IMR-90 (cell line): ENCODE measurements at regions not wholly inside any gene's neighbourhood (a gene's known extent, or its start where the extent isn't known, plus 50 kb on each side); places are given as distances from the start of the nearest gene placed in this dataset.

Experiments used
- ATAC-seq: fragments of 200-7000 bp; cut with Tn5 transposase; 2 replicates; pipeline ENCODE4 v1.9.1; 2020; ENCODE audit warnings: low read depth, mild to moderate bottlenecking, moderate library complexity
- BruUV-seq: library from RNA; stranded (reverse); fragments of 400-500 nt; replicated peaks from 2 replicates; lab custom pipeline; 2021; lab: Mats Ljungman, UMichigan
- CTCF ChIA-PET: fragments of 300-600 bp; formaldehyde crosslinking; extraction: SDS; loops from one replicate; lab custom pipeline; 2021; ENCODE audit warnings: antibody characterized with exemption; lab: Yijun Ruan, JAX
- POLR2A ChIA-PET: fragments of 300-600 bp; sonication (Branson Sonifier 250); formaldehyde crosslinking; loops from one replicate; lab custom pipeline; 2022; ENCODE audit warnings: antibody characterized with exemption; ENCODE audit not compliant: unreplicated experiment; lab: Charles Lee
- DNase-seq: peaks from one replicate; pipeline ENCODE4 v3.0.0; 2013
- H2AFZ ChIP-seq: replicated peaks from 2 replicates; pipeline ENCODE3; 2013; ENCODE audit warnings: low read length, mild to moderate bottlenecking; ENCODE audit not compliant: poor library complexity
- H2AK5ac ChIP-seq: 2 replicates; pipeline ENCODE4 v1.6.1; 2013; ENCODE audit warnings: low read depth, low read length, inconsistent platforms
- H2AK9ac ChIP-seq: replicated peaks from 2 replicates; pipeline ENCODE3; 2013; ENCODE audit warnings: mild to moderate bottlenecking, low read depth, low read length, moderate library complexity; ENCODE audit not compliant: poor library complexity
- H2BK120ac ChIP-seq: 2 replicates; pipeline ENCODE4 v1.6.1; 2013; ENCODE audit warnings: low read depth, low read length, inconsistent platforms
- H2BK15ac ChIP-seq: 3 replicates; pipeline ENCODE4 v1.6.1; 2013; ENCODE audit warnings: low read depth, low read length, inconsistent platforms
- H2BK20ac ChIP-seq: 2 replicates; pipeline ENCODE4 v1.6.1; 2013; ENCODE audit warnings: low read depth, mild to moderate bottlenecking, inconsistent platforms, low read length, moderate library complexity
- H2BK5ac ChIP-seq: 2 replicates; pipeline ENCODE4 v1.6.1; 2013; ENCODE audit warnings: mild to moderate bottlenecking, low read depth, low read length, inconsistent platforms; ENCODE audit not compliant: poor library complexity, severe bottlenecking
- H3K14ac ChIP-seq: replicated peaks from 2 replicates; pipeline ENCODE4 v1.6.1; 2013; ENCODE audit warnings: low read depth, low read length, inconsistent platforms
- H3K18ac ChIP-seq: 2 replicates; pipeline ENCODE4 v1.6.1; 2013; ENCODE audit warnings: low read depth, low read length, control low read depth
- H3K23ac ChIP-seq: 2 replicates; pipeline ENCODE4 v1.6.1; 2013; ENCODE audit warnings: low read depth, low read length, inconsistent platforms
- H3K27ac ChIP-seq: 2 replicates; pipeline ENCODE4 v1.5.1; 2013; ENCODE audit warnings: mild to moderate bottlenecking, control low read depth, low read length; ENCODE audit not compliant: insufficient read depth
- H3K27me3 ChIP-seq: 2 replicates; pipeline ENCODE4 v1.6.1; 2013; ENCODE audit warnings: low read length; ENCODE audit not compliant: control insufficient read depth, insufficient read depth
- H3K36me3 ChIP-seq: 2 replicates; pipeline ENCODE4 v1.6.1; 2013; ENCODE audit warnings: low read length, mixed read lengths; ENCODE audit not compliant: control insufficient read depth, insufficient read depth
- H3K4ac ChIP-seq: 2 replicates; pipeline ENCODE4 v1.6.1; 2013; ENCODE audit warnings: low read depth, low read length, inconsistent platforms
- H3K4me1 ChIP-seq: 2 replicates; pipeline ENCODE4 v1.6.1; 2013; ENCODE audit warnings: low read length, mixed read lengths; ENCODE audit not compliant: control insufficient read depth, insufficient read depth
- H3K4me2 ChIP-seq: 2 replicates; pipeline ENCODE4 v1.6.1; 2013; ENCODE audit warnings: low read depth, mild to moderate bottlenecking, control low read depth, low read length, moderate library complexity
- H3K4me3 ChIP-seq: 2 replicates; pipeline ENCODE4 v1.5.1; 2013; ENCODE audit warnings: low read depth, mild to moderate bottlenecking, control low read depth, low read length, moderate library complexity; ENCODE audit not compliant: insufficient read depth
- H3K56ac ChIP-seq: 2 replicates; pipeline ENCODE4 v1.6.1; 2013; ENCODE audit warnings: low read length, inconsistent platforms; ENCODE audit not compliant: insufficient read depth; ENCODE audit errors: extremely low read depth
- H3K79me1 ChIP-seq, 2 experiments: 2 replicates each; pipeline ENCODE4 v1.6.1; 2013; ENCODE audit warnings: low read length in 2 of 2, inconsistent platforms in 1 of 2, low read depth in 1 of 2
- H3K9ac ChIP-seq: 2 replicates; pipeline ENCODE4 v1.6.1; 2013; ENCODE audit warnings: low read depth, low read length, control low read depth
- H3K9me1 ChIP-seq: 2 replicates; pipeline ENCODE4 v1.6.1; 2013; ENCODE audit warnings: low read length, inconsistent platforms; ENCODE audit not compliant: insufficient read depth
- H3K9me3 ChIP-seq: 2 replicates; pipeline ENCODE4 v1.6.1; 2013; ENCODE audit warnings: low read length; ENCODE audit not compliant: control insufficient read depth, insufficient read depth
- H4K20me1 ChIP-seq: 2 replicates; pipeline ENCODE4 v1.6.1; 2013; ENCODE audit warnings: low read length, inconsistent platforms; ENCODE audit not compliant: insufficient read depth
- H4K5ac ChIP-seq: 2 replicates; pipeline ENCODE4 v1.6.1; 2013; ENCODE audit warnings: mild to moderate bottlenecking, low read depth, low read length, control low read depth
- H4K8ac ChIP-seq, 2 experiments: 2 replicates each; pipeline ENCODE4 v1.6.1; 2013; ENCODE audit warnings: low read depth in 2 of 2, low read length in 2 of 2, control low read depth in 1 of 2, inconsistent platforms in 1 of 2
- H4K91ac ChIP-seq: 2 replicates; pipeline ENCODE4 v1.6.1; 2013; ENCODE audit warnings: low read depth, low read length, inconsistent platforms; ENCODE audit not compliant: insufficient read depth
- CHD1 ChIP-seq: IDR thresholded peaks from 2 replicates; pipeline ENCODE4 v1.6.1; 2012; ENCODE audit warnings: low read depth, low read length, improper control_type of control experiment
- CTCF ChIP-seq: conservative IDR thresholded peaks from 2 replicates; pipeline ENCODE4 v1.5.1; 2012; ENCODE audit warnings: mild to moderate bottlenecking, low read depth, low read length, improper control_type of control experiment
- FOS ChIP-seq: fragments of 150-350 bp; IDR thresholded peaks from 2 replicates; pipeline ENCODE4 v1.6.1; 2016; ENCODE audit warnings: low read depth, low read length
- MAFK ChIP-seq: IDR thresholded peaks from 2 replicates; pipeline ENCODE4 v1.6.1; 2012; ENCODE audit warnings: low read depth, low read length, improper control_type of control experiment
- MAZ ChIP-seq: IDR thresholded peaks from 2 replicates; pipeline ENCODE4 v1.6.1; 2012; ENCODE audit warnings: low read depth, mild to moderate bottlenecking, low read length, improper control_type of control experiment, moderate library complexity, borderline replicate concordance
- SMC3 ChIP-seq: fragments of 150-350 bp; IDR thresholded peaks from 2 replicates; pipeline ENCODE4 v1.6.1; 2016; ENCODE audit warnings: low read depth, mild to moderate bottlenecking, antibody characterized with exemption, low read length, moderate library complexity
- WGBS, 2 experiments: methylation state at CpG; one replicate each; pipeline versions ENCODE4 v1.1.5 to v1.1.7; 2013; ENCODE audit warnings: missing lambda C conversion rate in 2 of 2; ENCODE audit not compliant: insufficient read length in 1 of 2; ENCODE audit errors: extremely low coverage in 2 of 2; 5-methylcytosine and 5-hydroxymethylcytosine counted together
- dilution Hi-C: fragments of 300-500 bp; cut with HindIII; formaldehyde crosslinking; loops from one replicate; pipeline ENCODE4 v1.14.3; 2018; ENCODE audit warnings: low sequenced_read_pairs; ENCODE audit not compliant: unreplicated experiment
- in situ Hi-C: fragments of 300-500 bp; cut with MboI; formaldehyde crosslinking; loops from 3 replicates; pipeline ENCODE4 v1.14.3; 2019; ENCODE audit warnings: low sequenced_read_pairs, inconsistent platforms, mixed read lengths
- intact Hi-C: fragments of 100-400 bp; cut with micrococcal nuclease; formaldehyde crosslinking; loops from 2 replicates; pipeline ENCODE4 v1.10.0; 2022

GRCh38 chr5:51095486-51095885 is 287.8 kb upstream of the ISL1 start:
- Histone ChIP-seq H3K4ac (no peak overlapping the region), H3K9me3 (peaks cover 7% of the 10 kb centered on the region), H2AK9ac (no peak overlapping the region), H4K20me1 (no peaks in the 10 kb centered on the region), H3K56ac (no peak overlapping the region), H3K23ac (no peak overlapping the region), H2BK5ac (no peak overlapping the region), H3K4me3 (no peak overlapping the region), H3K9ac (no peak overlapping the region), H2AFZ (no peak overlapping the region), H3K79me1 (no peaks in the 10 kb centered on the region), H2BK15ac (no peak overlapping the region), H4K8ac (no peak overlapping the region), H4K91ac (no peak overlapping the region), H3K18ac (no peak overlapping the region), H3K27me3 (no peaks in the 10 kb centered on the region), H4K5ac (no peak overlapping the region), H3K36me3 (no peaks in the 10 kb centered on the region), H3K4me1 (no peaks in the 10 kb centered on the region), H2AK5ac (no peak overlapping the region), H3K9me1 (no peaks in the 10 kb centered on the region), H3K27ac (no peak overlapping the region), H2BK120ac (no peak overlapping the region), H3K14ac (no peak overlapping the region), H3K4me2 (no peak overlapping the region), H2BK20ac (no peak overlapping the region)
- TF ChIP-seq FOS (no peak), SMC3 (no peak), MAZ (no peak), CTCF (no peak), MAFK (no peak), CHD1 (no peak)
- dilution Hi-C loops (no loop called here), in situ Hi-C loops (no loop called here), intact Hi-C loops (no loop called here)
- ATAC-seq (no peak), DNase-seq (no peak)
- no TSS peak for BruUV-seq
- ChIA-PET POLR2A (no interaction called here), CTCF (no interaction called here)
- no CpG with 5 or more reads among the region's 8 CpGs for whole genome bisulfite sequencing, 2 experiments
